DND-41 (cell line): ENCODE measurements at regions not wholly inside any gene's neighbourhood (a gene's known extent, or its start where the extent isn't known, plus 50 kb on each side); places are given as distances from the start of the nearest gene placed in this dataset.

Source experiments
- ATAC-seq: fragments of 200-7000 bp; cut with Tn5 transposase; 3 replicates; pipeline ENCODE4 v1.9.1; 2021; ENCODE audit warnings: low read depth; ENCODE audit not compliant: insufficient read depth
- DNase-seq: peaks from one replicate; pipeline ENCODE4 v3.0.0-alpha.2; 2020
- H2AFZ ChIP-seq: 2 replicates; pipeline ENCODE4 v1.6.0; 2012; ENCODE audit warnings: low read depth, low read length
- H3K27ac ChIP-seq: 2 replicates; pipeline ENCODE4 v1.5.1; 2012; ENCODE audit warnings: low read length, inconsistent platforms
- H3K27me3 ChIP-seq: fragments of 200-600 bp; sonication (generic); 2 replicates; pipeline ENCODE4 v1.6.0; 2012; ENCODE audit warnings: low read length, mild to moderate bottlenecking, inconsistent platforms; ENCODE audit not compliant: insufficient read depth, poor library complexity
- H3K36me3 ChIP-seq: 2 replicates; pipeline ENCODE4 v1.5.1; 2012; ENCODE audit warnings: low read length, inconsistent platforms; ENCODE audit not compliant: insufficient read depth
- H3K4me1 ChIP-seq: 2 replicates; pipeline ENCODE4 v1.5.1; 2012; ENCODE audit warnings: mild to moderate bottlenecking, low read length; ENCODE audit not compliant: insufficient read depth
- H3K4me2 ChIP-seq: 2 replicates; pipeline ENCODE4 v1.6.0; 2012; ENCODE audit warnings: mild to moderate bottlenecking, moderate library complexity, low read length, inconsistent platforms; ENCODE audit not compliant: insufficient read depth
- H3K4me3 ChIP-seq, 2 experiments: fragments of 200-600 bp in 1 of 2; shearing (Covaris generic) in 1 of 2; 2 replicates each; pipeline ENCODE4 v1.5.1; 2012 to 2016; ENCODE audit warnings: inconsistent platforms in 2 of 2, low read length in 2 of 2, mild to moderate bottlenecking in 2 of 2, low read depth in 1 of 2, moderate library complexity in 1 of 2
- H3K79me2 ChIP-seq: 2 replicates; pipeline ENCODE4 v1.6.0; 2012; ENCODE audit warnings: low read length, inconsistent platforms; ENCODE audit not compliant: insufficient read depth
- H3K9ac ChIP-seq: 2 replicates; pipeline ENCODE4 v1.6.0; 2012; ENCODE audit warnings: low read depth, mild to moderate bottlenecking, inconsistent platforms, low read length, moderate library complexity
- H3K9me3 ChIP-seq: 2 replicates; pipeline ENCODE4 v1.5.1; 2012; ENCODE audit warnings: low read length, moderate library complexity, mild to moderate bottlenecking, inconsistent platforms; ENCODE audit not compliant: insufficient read depth, severe bottlenecking
- H4K20me1 ChIP-seq: 2 replicates; pipeline ENCODE4 v1.6.0; 2012; ENCODE audit warnings: low read length; ENCODE audit not compliant: insufficient read depth
- CTCF ChIP-seq: IDR thresholded peaks from 2 replicates; pipeline ENCODE4 v1.5.1; 2012; ENCODE audit warnings: borderline replicate concordance, low read length, moderate library complexity, mild to moderate bottlenecking; ENCODE audit not compliant: poor library complexity, severe bottlenecking; ENCODE audit errors: extremely low read depth
- EZH2 ChIP-seq: IDR thresholded peaks from 3 replicates; pipeline ENCODE4 v1.6.1; 2012; ENCODE audit warnings: borderline replicate concordance, low read depth, mild to moderate bottlenecking, moderate library complexity, low read length, inconsistent platforms; ENCODE audit not compliant: severe bottlenecking

- no peaks in the 10 kb centered on the region for H3K36me3 ChIP-seq
- no peaks in the 10 kb centered on the region for H3K79me2 ChIP-seq
- no peaks in the 10 kb centered on the region for H3K27me3 ChIP-seq
- H3K4me1 ChIP-seq, result no peaks in the 10 kb centered on the region
- H3K27ac ChIP-seq, result no peak overlapping the region
- no peak for DNase-seq
- no peak for TF ChIP-seq CTCF
- no peak for TF ChIP-seq EZH2
- H4K20me1 ChIP-seq, result no peaks in the 10 kb centered on the region
- H3K4me3 ChIP-seq, result no peak overlapping the region
- H2AFZ ChIP-seq, result no peak overlapping the region
- H3K4me2 ChIP-seq, result no peak overlapping the region
- no peaks in the 10 kb centered on the region for H3K9me3 ChIP-seq
- H3K9ac ChIP-seq, result no peak overlapping the region
- ATAC-seq, result no peak
Observed at GRCh38 chrY:7941856-7942255, 1030.3 kb upstream of the AMELY start.

- TF ChIP-seq EZH2 (no peak), CTCF (no peak)
- H3K27me3 ChIP-seq, result no peaks in the 10 kb centered on the region
- no peak for DNase-seq
Observed at GRCh38 chrY:7938982-7939718, 1027.6 kb upstream of the AMELY start.

GRCh38 chrY:7936831-7937230 is 1025.3 kb upstream of the AMELY start:
- Histone ChIP-seq H3K27me3 (no peaks in the 10 kb centered on the region), H3K4me3 (no peak overlapping the region), H3K79me2 (no peaks in the 10 kb centered on the region), H4K20me1 (no peaks in the 10 kb centered on the region), H3K27ac (no peak overlapping the region), H3K9me3 (no peaks in the 10 kb centered on the region), H3K36me3 (no peaks in the 10 kb centered on the region), H3K4me2 (no peak overlapping the region), H3K4me1 (no peaks in the 10 kb centered on the region), H2AFZ (no peak overlapping the region), H3K9ac (no peak overlapping the region)
- DNase-seq (no peak), ATAC-seq (no peak)
- TF ChIP-seq CTCF (no peak), EZH2 (no peak)

More at GRCh38 chrY:7938982-7939718, 1027.6 kb upstream of the AMELY start:
- H3K36me3 ChIP-seq, result no peaks in the 10 kb centered on the region
- no peak overlapping the region for H3K4me3 ChIP-seq
- H3K27ac ChIP-seq, result no peak overlapping the region
- no peak overlapping the region for H2AFZ ChIP-seq
- H3K79me2 ChIP-seq, result no peaks in the 10 kb centered on the region
- no peaks in the 10 kb centered on the region for H4K20me1 ChIP-seq
- ATAC-seq, result no peak
- H3K4me2 ChIP-seq, result no peak overlapping the region
- no peaks in the 10 kb centered on the region for H3K4me1 ChIP-seq
- H3K9ac ChIP-seq, result no peak overlapping the region
- no peaks in the 10 kb centered on the region for H3K9me3 ChIP-seq

- no peak for ATAC-seq
- H3K27me3 ChIP-seq, result no peaks in the 10 kb centered on the region
- no peaks in the 10 kb centered on the region for H3K4me1 ChIP-seq
- DNase-seq, result no peak
- no peak overlapping the region for H3K9ac ChIP-seq
- H3K9me3 ChIP-seq, result no peaks in the 10 kb centered on the region
- no peaks in the 10 kb centered on the region for H4K20me1 ChIP-seq
- H3K36me3 ChIP-seq, result no peaks in the 10 kb centered on the region
- H3K79me2 ChIP-seq, result no peaks in the 10 kb centered on the region
- no peak overlapping the region for H2AFZ ChIP-seq
- TF ChIP-seq EZH2 (no peak), CTCF (no peak)
- H3K4me3 ChIP-seq, result no peak overlapping the region
- H3K4me2 ChIP-seq, result no peak overlapping the region
- no peak overlapping the region for H3K27ac ChIP-seq
Observed at GRCh38 chrY:7936046-7936445, 1024.5 kb upstream of the AMELY start.
